H1 (cell line): ENCODE measurements at regions not wholly inside any gene's neighbourhood (a gene's known extent, or its start where the extent isn't known, plus 50 kb on each side); places are given as distances from the start of the nearest gene placed in this dataset.

ENCODE experiments used
- CTCF ChIA-PET: fragments of 300-600 bp; sonication (Branson Sonifier 250); formaldehyde crosslinking; loops from one replicate; lab custom pipeline; 2021; ENCODE audit not compliant: partially characterized antibody; lab: Charles Lee
- POLR2A ChIA-PET: fragments of 300-600 bp; sonication (Branson Sonifier 250); formaldehyde crosslinking; loops from one replicate; lab custom pipeline; 2021; ENCODE audit warnings: inconsistent platforms; ENCODE audit not compliant: partially characterized antibody; lab: Charles Lee
- DNase-seq, 2 experiments: peaks; one replicate each; pipeline versions ENCODE4 v3.0.0 to v3.0.0-alpha.2; 2010 to 2022; ENCODE audit warnings: low spot score in 2 of 2, low read depth in 1 of 2, mixed read lengths in 1 of 2
- FAIRE-seq: peaks from 2 replicates; lab custom pipeline; 2011; peaks lifted over from hg19 to GRCh38; lab: Jason Lieb, UNC
- H2AFZ ChIP-seq: 2 replicates; pipeline ENCODE4 v1.8.1; 2012; ENCODE audit warnings: low read length, inconsistent platforms
- H2AK5ac ChIP-seq: 2 replicates; pipeline ENCODE4 v1.6.1; 2013; ENCODE audit warnings: low read depth, low read length
- H2BK120ac ChIP-seq: replicated peaks from 2 replicates; pipeline ENCODE3; 2013; ENCODE audit warnings: low read depth, low read length, inconsistent platforms
- H2BK12ac ChIP-seq: 2 replicates; pipeline ENCODE4 v1.6.1; 2013; ENCODE audit warnings: low read depth, low read length
- H2BK15ac ChIP-seq: 2 replicates; pipeline ENCODE4 v1.6.1; 2013; ENCODE audit warnings: low read length
- H2BK20ac ChIP-seq: 2 replicates; pipeline ENCODE4 v1.6.1; 2013; ENCODE audit warnings: low read length
- H2BK5ac ChIP-seq: 2 replicates; pipeline ENCODE4 v1.6.1; 2013; ENCODE audit warnings: low read depth, low read length
- H3K14ac ChIP-seq: 2 replicates; pipeline ENCODE4 v1.6.1; 2013; ENCODE audit warnings: inconsistent platforms; ENCODE audit not compliant: insufficient read length
- H3K18ac ChIP-seq: 2 replicates; pipeline ENCODE4 v1.6.1; 2013; ENCODE audit warnings: low read length; ENCODE audit errors: extremely low read depth
- H3K23ac ChIP-seq: 2 replicates; pipeline ENCODE4 v1.6.1; 2013; ENCODE audit warnings: inconsistent platforms; ENCODE audit not compliant: insufficient read length
- H3K23me2 ChIP-seq: 2 replicates; pipeline ENCODE4 v1.6.1; 2013; ENCODE audit warnings: low read depth, low read length
- H3K27ac ChIP-seq: 2 replicates; pipeline ENCODE4 v1.6.1; 2011; ENCODE audit warnings: low read depth, low read length, inconsistent platforms
- H3K27me3 ChIP-seq, 4 experiments: replicated peaks in 1 of 4; 1 replicate in 1 of 4; 2 replicates in 3 of 4; pipeline versions ENCODE4 v1.6.1 to v1.8.1; 2011 to 2013; ENCODE audit warnings: low read length in 3 of 4, mild to moderate bottlenecking in 3 of 4, inconsistent platforms in 2 of 4, mixed read lengths in 2 of 4, moderate library complexity in 1 of 4; ENCODE audit not compliant: control insufficient read depth in 3 of 4, insufficient read depth in 3 of 4; ENCODE audit errors: extremely low read depth in 1 of 4
- H3K36me3 ChIP-seq, 4 experiments: 2 replicates each; pipeline versions ENCODE4 v1.6.1 to v1.8.1; 2011 to 2013; ENCODE audit warnings: mild to moderate bottlenecking in 4 of 4, low read length in 3 of 4, moderate library complexity in 2 of 4, control low read depth in 1 of 4, inconsistent platforms in 1 of 4; ENCODE audit not compliant: insufficient read depth in 4 of 4, control insufficient read depth in 2 of 4
- H3K4ac ChIP-seq: replicated peaks from 2 replicates; pipeline ENCODE3; 2013; ENCODE audit warnings: low read length, low read depth, mixed read lengths, inconsistent platforms; ENCODE audit not compliant: insufficient read length
- H3K4me1 ChIP-seq, 4 experiments: replicated peaks in 1 of 4; 1 replicate in 1 of 4; 2 replicates in 3 of 4; pipeline versions ENCODE4 v1.6.1 to v1.8.1; 2011 to 2013; ENCODE audit warnings: low read length in 3 of 4, inconsistent platforms in 2 of 4, mixed read lengths in 1 of 4; ENCODE audit not compliant: insufficient read depth in 4 of 4, control insufficient read depth in 3 of 4
- H3K4me2 ChIP-seq, 2 experiments: 2 replicates each; pipeline versions ENCODE4 v1.6.1 to v1.8.1; 2011 to 2013; ENCODE audit warnings: low read depth in 2 of 2, low read length in 2 of 2, control low read depth in 1 of 2, inconsistent platforms in 1 of 2, mild to moderate bottlenecking in 1 of 2; ENCODE audit not compliant: insufficient read depth in 1 of 2
- H3K4me3 ChIP-seq, 4 experiments: fragments of 200-600, 300-600 bp in 1 of 4; sonication (generic), shearing (Covaris generic), sonication (Bioruptor Twin) in 1 of 4; 2 replicates each; pipeline versions ENCODE4 v1.5.1 to v1.8.1; 2011 to 2016; ENCODE audit warnings: low read length in 4 of 4, low read depth in 3 of 4, control low read depth in 2 of 4, inconsistent platforms in 2 of 4, mild to moderate bottlenecking in 2 of 4, mixed read lengths in 1 of 4, moderate library complexity in 1 of 4; ENCODE audit not compliant: insufficient read depth in 2 of 4; ENCODE audit errors: extremely low read depth in 1 of 4
- H3K56ac ChIP-seq: replicated peaks from 2 replicates; pipeline ENCODE3; 2013; ENCODE audit warnings: low read depth, mild to moderate bottlenecking, mixed read lengths, low read length, inconsistent platforms; ENCODE audit not compliant: insufficient read length
- H3K79me1 ChIP-seq: 2 replicates; pipeline ENCODE4 v1.6.1; 2013; ENCODE audit warnings: low read depth, low read length, control low read depth
- H3K79me2 ChIP-seq, 2 experiments: 2 replicates each; pipeline versions ENCODE4 v1.6.1 to v1.8.1; 2012 to 2013; ENCODE audit warnings: low read length in 2 of 2, mild to moderate bottlenecking in 2 of 2, inconsistent platforms in 1 of 2; ENCODE audit not compliant: insufficient read depth in 2 of 2, control insufficient read depth in 1 of 2
- H3K9ac ChIP-seq, 4 experiments: replicated peaks in 1 of 4; 1 replicate in 1 of 4; 2 replicates in 3 of 4; pipeline versions ENCODE4 v1.6.1 to v1.8.1; 2011 to 2013; ENCODE audit warnings: low read depth in 3 of 4, low read length in 3 of 4, control low read depth in 2 of 4, mild to moderate bottlenecking in 2 of 4, moderate library complexity in 2 of 4, inconsistent platforms in 1 of 4; ENCODE audit errors: extremely low read depth in 1 of 4
- H3K9me3 ChIP-seq, 2 experiments: 2 replicates each; pipeline versions ENCODE4 v1.6.1 to v1.8.1; 2012 to 2013; ENCODE audit warnings: mild to moderate bottlenecking in 2 of 2, moderate library complexity in 2 of 2, control low read depth in 1 of 2, inconsistent platforms in 1 of 2, low read depth in 1 of 2, low read length in 1 of 2, mixed read lengths in 1 of 2; ENCODE audit not compliant: insufficient read depth in 2 of 2
- H4K20me1 ChIP-seq, 2 experiments: replicated peaks in 1 of 2; 2 replicates each; pipeline versions ENCODE3 to v1.8.1; 2011 to 2013; ENCODE audit warnings: inconsistent platforms in 2 of 2, low read length in 2 of 2, mild to moderate bottlenecking in 1 of 2; ENCODE audit not compliant: insufficient read depth in 2 of 2, control insufficient read depth in 1 of 2
- H4K5ac ChIP-seq: 2 replicates; pipeline ENCODE4 v1.6.1; 2013; ENCODE audit warnings: low read length, low read depth, mixed read lengths, inconsistent platforms; ENCODE audit not compliant: insufficient read length
- H4K8ac ChIP-seq: 2 replicates; pipeline ENCODE4 v1.8.0; 2013; ENCODE audit warnings: mild to moderate bottlenecking, moderate library complexity, low read length, inconsistent platforms; ENCODE audit not compliant: insufficient read depth; ENCODE audit errors: extremely low read depth
- H4K91ac ChIP-seq: replicated peaks from 2 replicates; pipeline ENCODE3; 2013; ENCODE audit warnings: low read length, mixed read lengths, inconsistent platforms; ENCODE audit not compliant: insufficient read length
- RXRA ChIP-seq: IDR thresholded peaks from 2 replicates; pipeline ENCODE4 v1.6.1; 2011; ENCODE audit warnings: low read depth, mild to moderate bottlenecking, low read length, moderate library complexity; ENCODE audit not compliant: insufficient read depth
- USF2 ChIP-seq: IDR thresholded peaks from 2 replicates; pipeline ENCODE4 v1.6.1; 2011; ENCODE audit warnings: low read length, improper control_type of control experiment
- WGBS, 2 experiments: shearing (Covaris generic) in 1 of 2; methylation state at CpG; one replicate each; pipeline versions ENCODE4 v1.1.6 to v1.1.7; 2013 to 2015; ENCODE audit warnings: low lambda C conversion rate in 2 of 2, mixed read lengths in 2 of 2, inconsistent platforms in 1 of 2, low coverage in 1 of 2, missing lambda C conversion rate in 1 of 2; ENCODE audit not compliant: insufficient replicate concordance in 2 of 2, insufficient coverage in 1 of 2, insufficient read length in 1 of 2; ENCODE audit errors: extremely low coverage in 1 of 2, missing lambda C conversion rate in 1 of 2; 5-methylcytosine and 5-hydroxymethylcytosine counted together

DNA sequence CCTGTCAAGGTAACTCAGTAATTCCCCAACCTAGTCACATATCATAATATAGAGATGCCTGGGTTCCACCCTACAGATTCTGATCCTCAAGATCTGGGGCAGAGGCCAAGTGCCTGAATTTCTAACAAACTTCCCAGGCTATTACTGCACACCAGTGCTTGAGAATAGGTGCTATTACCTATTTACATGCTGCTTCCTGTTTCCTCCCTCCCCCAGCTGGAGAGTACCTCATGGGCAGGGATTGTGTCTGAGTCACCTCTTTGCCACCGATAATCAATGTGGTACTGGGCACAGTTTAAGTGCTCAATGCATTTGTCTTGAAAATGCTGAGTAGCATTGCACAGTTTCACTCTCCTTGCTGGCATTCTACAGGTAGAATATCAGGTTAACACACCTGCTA lies 582.2 kb upstream of the CADM1 start:
- ChIA-PET CTCF (interaction anchor here (0.6 to 2.5 kb wide), 6 partner anchors 9 to 97 kb away, joined by 3 to 12 read pairs (median 4); no protein-coding TSS in a partner anchor), POLR2A (no interaction called here)
- no peak overlapping the region for H4K8ac ChIP-seq
- H3K4ac ChIP-seq, result no peak overlapping the region
- peaks cover 0 to 9% (median 3%) of the 10 kb centered on the region in 4 experiments; a peak in 3 of 7 replicates for H3K4me1 ChIP-seq
- no peaks in the 10 kb centered on the region for H3K79me2 ChIP-seq
- no peak overlapping the region for H2AK5ac ChIP-seq
- no peak overlapping the region for H2BK5ac ChIP-seq
- H2BK120ac ChIP-seq, result no peak overlapping the region
- H3K23me2 ChIP-seq, result no peaks in the 10 kb centered on the region
- no peak overlapping the region for H3K14ac ChIP-seq
- H3K18ac ChIP-seq, result no peak overlapping the region; the same call in 1 of the 2 replicates
- no peak overlapping the region for H4K91ac ChIP-seq
- no peaks in the 10 kb centered on the region; a peak in 1 of 7 replicates for H3K27me3 ChIP-seq
- H3K79me1 ChIP-seq, result no peaks in the 10 kb centered on the region
- H3K9me3 ChIP-seq, result no peaks in the 10 kb centered on the region
- H3K4me3 ChIP-seq, result no peak overlapping the region
- H3K27ac ChIP-seq, result no peak overlapping the region
- no peak overlapping the region for H2AFZ ChIP-seq
- H3K4me2 ChIP-seq, result no peak overlapping the region
- H4K20me1 ChIP-seq, result no peaks in the 10 kb centered on the region
- no peak for DNase-seq
- H3K9ac ChIP-seq, result no peak overlapping the region
- no peak overlapping the region for H2BK15ac ChIP-seq
- no peak overlapping the region for H3K56ac ChIP-seq
- no peak for FAIRE-seq
- H3K23ac ChIP-seq, result no peak overlapping the region
- H3K36me3 ChIP-seq, result no peaks in the 10 kb centered on the region
- no peak overlapping the region; the same call in 1 of the 2 replicates for H2BK12ac ChIP-seq
- no peak overlapping the region for H4K5ac ChIP-seq
- 60% methylated on average over 1 of the region's 1 CpG; no CpG with 5 or more reads in 1 of the 2 experiments for WGBS, 2 experiments
- no peak overlapping the region for H2BK20ac ChIP-seq
- TF ChIP-seq RXRA, result no peak
- no peak for TF ChIP-seq USF2
